ENCODE measurements at regions not wholly inside any gene's neighbourhood (a gene's known extent, or its start where the extent isn't known, plus 50 kb on each side); places are given as distances from the start of the nearest gene placed in this dataset.

GRCh38 chr14:40123816-40124215 is 691.6 kb upstream of the FBXO33 start:
- TF ChIP-seq CTCF (IDR thresholded peaks at IDR 0.05) (no peak), ZFX (IDR thresholded peaks at IDR 0.05; ENCODE audit: borderline replicate concordance) (no peak)

All from 22Rv1 (cell line).